GM21360 (cell line): ENCODE measurements at regions not wholly inside any gene's neighbourhood (a gene's known extent, or its start where the extent isn't known, plus 50 kb on each side); places are given as distances from the start of the nearest gene placed in this dataset.

Source experiments
- ATAC-seq: cut with Tn5 transposase; IDR thresholded peaks from one replicate; pipeline ENCODE4 v1.9.1; 2021; ENCODE audit warnings: mild to moderate bottlenecking, moderate library complexity; ENCODE audit not compliant: unreplicated experiment

GRCh38 chr12:87280356-87280755 lies 748.8 kb downstream of the C12orf50 start:
- ATAC-seq, result peak; percentile 64

- no peak for ATAC-seq
Observed at GRCh38 chr12:87274594-87275245, 754.5 kb downstream of the C12orf50 start.

DNA sequence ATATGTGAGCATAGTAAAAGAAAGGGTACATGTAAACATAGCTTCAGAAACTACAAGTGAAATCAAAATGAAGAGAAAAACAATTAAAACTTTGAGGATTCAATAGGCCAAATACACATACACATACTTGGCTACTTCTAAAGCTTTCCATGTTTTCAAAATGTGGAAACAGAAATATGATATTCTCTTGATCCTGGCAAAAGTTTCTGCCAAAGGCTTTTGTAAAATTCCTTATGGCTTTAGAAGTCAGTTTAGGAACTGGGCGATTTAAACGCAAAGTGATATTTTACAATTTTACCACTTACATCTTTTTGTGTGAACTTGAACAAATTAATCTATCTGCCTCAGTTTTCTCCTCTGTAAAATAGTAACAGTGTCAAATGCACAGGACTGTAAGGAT lies 756.4 kb downstream of the C12orf50 start:
- ATAC-seq, result no peak

- ATAC-seq, result no peak
Observed at GRCh38 chr12:87270919-87271318, 758.3 kb downstream of the C12orf50 start.

- ATAC-seq, result no peak
Observed at GRCh38 chr12:87266305-87266704, 762.9 kb downstream of the C12orf50 start.

GRCh38 chr12:87259391-87259790 lies 769.8 kb downstream of the C12orf50 start:
- no peak for ATAC-seq

- no peak for ATAC-seq
Observed at GRCh38 chr12:87254381-87255030, 774.7 kb downstream of the C12orf50 start.

GRCh38 chr12:87253157-87253556 lies 776.0 kb downstream of the C12orf50 start:
- ATAC-seq, result no peak

DNA sequence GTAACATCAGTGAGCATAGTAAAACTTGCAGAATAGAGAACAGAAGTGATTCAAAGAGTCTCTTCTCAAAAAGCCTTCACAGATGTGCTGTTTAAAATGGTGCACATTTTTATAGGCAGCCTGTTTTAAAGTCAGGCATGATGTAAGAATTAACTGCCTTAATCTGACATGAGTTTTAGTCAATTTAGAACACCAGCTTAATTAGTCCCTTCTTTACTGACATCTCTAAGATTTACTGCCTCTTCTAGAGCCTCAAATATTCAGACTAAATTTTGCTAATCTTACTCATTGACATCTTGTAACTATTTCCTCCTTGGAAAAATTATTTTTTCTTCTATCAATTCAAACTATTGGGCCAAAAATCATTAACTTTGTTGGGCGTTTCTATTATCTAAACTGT lies 782.5 kb downstream of the C12orf50 start:
- ATAC-seq, result no peak

GRCh38 chr12:87238466-87238865 lies 790.7 kb downstream of the C12orf50 start:
- ATAC-seq, result no peak

- no peak for ATAC-seq
Observed at GRCh38 chr12:87234898-87235297, 794.3 kb downstream of the C12orf50 start.

DNA sequence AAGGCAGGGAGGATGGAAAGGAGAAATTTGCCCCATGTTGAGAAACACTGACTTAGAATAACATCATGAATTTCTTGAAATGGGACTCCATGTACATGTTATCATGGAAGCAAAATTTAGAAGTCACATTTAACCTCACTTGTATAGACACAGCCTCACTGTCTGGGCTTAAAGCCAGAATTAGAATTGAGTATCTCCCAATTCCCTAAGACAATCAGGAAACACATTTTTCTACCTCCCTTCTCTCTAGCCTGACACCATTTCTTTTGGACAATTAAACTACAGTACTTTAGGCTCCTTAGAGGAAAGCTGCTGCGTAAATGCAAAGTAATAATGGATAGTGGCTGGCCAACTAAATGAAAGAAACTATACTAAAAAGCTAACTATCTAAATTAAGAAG lies 795.5 kb downstream of the C12orf50 start:
- no peak for ATAC-seq

GRCh38 chr12:87231818-87232217 lies 797.4 kb downstream of the C12orf50 start:
- ATAC-seq, result no peak

DNA sequence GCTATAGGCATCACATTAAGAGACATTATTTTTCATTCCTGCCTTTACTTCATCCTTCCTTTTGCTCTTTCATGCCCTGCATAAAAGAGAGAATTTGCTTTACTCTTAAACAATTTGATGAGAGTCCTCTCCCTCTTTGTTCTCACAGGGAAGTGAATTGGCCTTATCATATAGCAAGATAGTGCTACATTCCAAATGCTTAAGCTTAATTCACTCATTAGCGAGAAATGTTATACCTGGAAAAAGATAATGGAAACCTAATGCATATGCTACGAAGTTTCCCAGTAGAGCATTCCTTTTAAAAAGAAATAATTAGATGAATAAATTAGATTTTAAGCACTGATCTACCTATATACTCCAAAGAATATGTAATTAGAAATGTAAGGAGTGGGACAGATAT lies 798.8 kb downstream of the C12orf50 start:
- ATAC-seq, result no peak

GRCh38 chr12:87227162-87227561 lies 802.0 kb downstream of the C12orf50 start:
- no peak for ATAC-seq

GRCh38 chr12:87217491-87217890 lies 811.7 kb downstream of the C12orf50 start:
- ATAC-seq, result no peak

- ATAC-seq, result no peak
Observed at GRCh38 chr12:87216436-87216835, 812.8 kb downstream of the C12orf50 start.

GRCh38 chr12:87202189-87202588 lies 827.0 kb downstream of the C12orf50 start:
- ATAC-seq, result no peak

- no peak for ATAC-seq
Observed at GRCh38 chr12:87201598-87201997, 827.6 kb downstream of the C12orf50 start.

DNA sequence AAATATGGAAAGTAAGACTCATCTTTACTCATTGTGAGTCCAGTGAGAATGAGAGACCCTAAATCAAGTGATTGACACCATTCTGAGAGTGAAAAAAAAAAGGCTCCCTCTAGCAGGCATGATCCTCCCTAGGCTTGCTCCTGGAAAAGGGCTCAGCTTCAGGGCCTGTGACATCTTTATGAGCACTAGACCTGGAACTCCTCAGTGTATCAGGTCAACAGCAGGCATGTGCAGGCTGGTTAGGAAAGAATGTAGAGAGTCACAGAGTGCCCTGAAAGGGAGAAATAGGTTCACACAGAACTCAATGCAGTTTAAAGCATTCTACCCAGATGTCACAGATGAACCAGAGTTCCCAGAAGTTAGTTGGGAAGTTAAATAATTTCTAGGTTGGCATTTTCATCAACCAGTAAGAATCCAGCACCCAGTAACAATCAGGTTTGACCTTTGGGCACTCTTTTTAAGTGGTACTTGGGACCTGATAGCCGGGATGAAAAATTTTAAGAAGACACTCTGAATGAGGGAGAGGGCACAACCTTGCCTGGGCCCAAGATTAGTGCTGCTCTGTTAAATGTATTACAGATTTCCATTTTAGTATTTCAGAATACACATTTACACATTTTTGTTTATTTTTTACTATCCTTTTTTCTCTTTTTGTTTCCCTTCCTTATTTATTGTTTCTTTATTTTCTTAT lies 828.8 kb downstream of the C12orf50 start:
- ATAC-seq, result no peak

GRCh38 chr12:87198181-87198580 lies 831.0 kb downstream of the C12orf50 start:
- no peak for ATAC-seq

DNA sequence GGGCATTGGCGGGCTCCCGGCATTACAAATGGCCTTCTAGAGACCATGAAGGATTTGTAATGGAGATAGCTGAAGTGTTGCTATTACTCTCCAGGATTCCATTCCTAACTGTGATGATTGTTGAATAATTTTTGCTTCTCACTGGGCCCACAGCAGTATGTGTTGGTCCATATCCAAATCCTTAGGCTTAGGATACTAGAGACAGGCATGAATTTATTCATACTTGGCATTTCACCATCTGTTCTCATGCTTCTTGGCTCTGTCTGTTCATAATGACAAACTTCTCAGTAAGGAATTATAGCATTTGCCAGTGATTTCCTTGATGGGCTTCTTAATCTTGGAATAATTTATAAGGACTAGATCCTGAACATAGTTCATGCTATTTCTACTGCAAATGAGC lies 832.9 kb downstream of the C12orf50 start:
- ATAC-seq, result no peak
